HG02938 (cell line): ENCODE measurements at regions not wholly inside any gene's neighbourhood (a gene's known extent, or its start where the extent isn't known, plus 50 kb on each side); places are given as distances from the start of the nearest gene placed in this dataset.

ENCODE experiments used
- ATAC-seq: cut with Tn5 transposase; IDR thresholded peaks from one replicate; pipeline ENCODE4 v1.9.1; 2021; ENCODE audit warnings: mild to moderate bottlenecking, moderate library complexity; ENCODE audit not compliant: unreplicated experiment

DNA sequence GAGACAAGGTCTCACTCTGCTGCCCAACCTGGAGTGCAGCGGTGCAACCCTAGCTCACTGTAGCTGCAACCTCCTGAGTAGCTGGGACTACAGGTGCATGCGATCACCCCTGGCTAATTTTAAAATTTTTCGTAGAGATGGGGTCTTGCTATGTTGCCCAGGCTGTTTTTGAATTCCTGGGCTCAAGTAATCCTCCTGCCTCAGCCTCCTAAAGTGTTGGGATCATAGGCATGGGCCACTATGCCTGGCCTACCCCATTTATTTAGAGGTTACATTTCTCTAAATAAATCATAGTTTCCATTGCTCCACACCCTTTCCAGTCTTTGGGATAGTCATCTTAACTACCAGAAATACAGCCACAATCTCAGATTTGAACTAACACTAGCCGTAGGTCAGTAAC, 134.7 kb upstream of the CITED2 start:
- no peak for ATAC-seq

DNA sequence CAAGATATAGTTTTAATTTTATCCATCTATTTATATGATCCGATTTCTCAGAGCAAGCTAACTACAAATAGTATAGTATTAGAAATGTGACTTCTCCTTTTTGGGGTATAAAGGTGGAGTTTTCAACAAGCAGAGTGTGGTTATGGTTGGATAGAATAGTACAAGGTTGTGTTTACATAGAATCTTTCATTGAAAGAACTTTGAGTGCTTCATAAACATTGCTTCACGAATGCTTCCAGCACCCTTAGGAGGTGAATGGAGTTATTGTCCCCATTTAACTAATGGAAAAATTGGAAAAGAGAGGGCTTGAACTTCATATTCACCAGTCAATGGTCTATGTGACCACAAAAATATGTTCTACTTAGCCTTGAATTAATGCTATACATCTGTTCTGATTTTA, 134.1 kb upstream of the CITED2 start:
- ATAC-seq, result no peak

DNA sequence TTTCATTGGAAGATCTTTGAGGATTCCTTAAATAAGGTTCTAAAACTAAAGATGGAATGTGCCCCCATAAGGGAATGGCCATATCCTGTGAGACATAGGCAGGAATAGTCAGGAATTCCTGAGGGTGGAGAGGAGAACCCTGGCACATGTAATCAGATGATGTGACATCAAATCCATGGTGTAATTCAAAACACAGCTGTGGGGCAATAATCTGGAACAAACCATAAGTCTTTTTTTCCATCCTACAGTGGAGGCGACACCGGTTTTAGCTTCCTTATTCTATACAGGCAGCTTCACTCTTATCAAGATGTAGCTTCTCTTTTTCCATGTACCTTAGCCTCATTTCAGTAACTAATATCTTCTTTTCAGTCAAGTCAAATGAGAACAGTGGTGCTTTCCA, 133.6 kb upstream of the CITED2 start:
- no peak for ATAC-seq

DNA sequence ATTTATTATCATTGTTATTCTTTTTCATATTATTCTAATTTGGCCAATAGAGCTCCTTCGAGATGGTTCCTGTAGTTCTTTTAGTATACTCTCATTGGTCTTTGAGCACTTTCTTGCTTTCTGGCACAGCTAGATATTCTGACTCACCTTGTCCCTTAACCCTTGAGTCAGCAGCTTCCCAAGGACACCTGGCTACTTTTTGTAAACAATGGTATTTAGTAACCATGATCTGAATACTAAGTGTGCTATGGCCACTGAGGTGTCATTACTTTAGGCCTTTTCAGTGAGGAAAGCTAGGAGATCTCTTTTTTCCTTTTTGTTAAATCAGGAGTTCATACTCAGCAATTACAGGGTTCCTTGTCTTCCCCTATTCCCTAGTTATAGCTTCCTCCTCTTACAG, 126.5 kb upstream of the CITED2 start:
- ATAC-seq, result no peak

DNA sequence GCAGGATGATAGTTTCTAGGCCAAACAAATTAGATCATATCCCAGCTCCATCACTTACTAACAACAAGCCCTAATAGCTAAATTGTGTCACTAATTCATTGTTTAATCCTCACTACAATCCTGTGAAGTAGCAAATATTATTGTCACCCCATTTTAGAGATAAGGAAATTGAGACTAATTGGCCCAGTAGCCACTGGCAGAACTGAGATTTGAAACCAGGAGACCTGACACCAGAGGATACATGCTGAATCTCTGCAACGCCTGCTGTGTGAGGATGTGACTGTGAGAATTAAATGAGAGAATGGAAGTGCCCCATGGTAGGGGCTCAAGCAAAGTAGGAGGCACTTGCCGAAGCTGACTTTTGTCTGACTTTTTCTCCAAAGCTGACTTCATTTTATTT, 124.3 kb upstream of the CITED2 start:
- no peak for ATAC-seq

DNA sequence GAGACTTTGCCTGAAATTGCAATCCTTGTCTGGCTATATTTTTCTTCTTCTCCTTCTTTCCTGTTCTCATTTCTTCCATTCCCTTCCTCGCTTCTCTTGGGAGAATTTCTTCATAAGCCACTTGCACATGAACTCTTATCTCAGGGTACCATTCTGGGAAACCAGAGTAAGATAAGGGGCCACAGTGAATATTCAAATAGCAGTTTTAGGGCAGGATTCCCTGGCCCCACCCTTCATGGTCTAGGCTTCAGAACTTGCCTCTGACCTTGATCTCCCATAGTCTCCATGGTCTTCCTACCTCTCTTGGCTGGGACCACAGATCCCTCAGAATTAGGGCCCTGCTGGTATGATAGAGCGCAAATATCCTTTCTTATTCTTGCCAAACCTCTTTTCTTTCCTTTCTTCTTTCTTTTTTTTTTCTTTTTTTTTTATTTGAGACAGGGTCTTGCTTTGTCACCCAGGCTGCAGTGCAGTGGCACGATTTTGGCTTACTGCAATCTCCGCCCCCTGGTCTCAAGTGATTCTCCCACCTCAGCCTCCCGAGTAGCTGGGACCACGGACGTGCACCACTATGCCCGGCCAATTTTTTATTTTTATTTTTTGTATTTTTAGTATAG, 123.0 kb upstream of the CITED2 start:
- ATAC-seq, result no peak

DNA sequence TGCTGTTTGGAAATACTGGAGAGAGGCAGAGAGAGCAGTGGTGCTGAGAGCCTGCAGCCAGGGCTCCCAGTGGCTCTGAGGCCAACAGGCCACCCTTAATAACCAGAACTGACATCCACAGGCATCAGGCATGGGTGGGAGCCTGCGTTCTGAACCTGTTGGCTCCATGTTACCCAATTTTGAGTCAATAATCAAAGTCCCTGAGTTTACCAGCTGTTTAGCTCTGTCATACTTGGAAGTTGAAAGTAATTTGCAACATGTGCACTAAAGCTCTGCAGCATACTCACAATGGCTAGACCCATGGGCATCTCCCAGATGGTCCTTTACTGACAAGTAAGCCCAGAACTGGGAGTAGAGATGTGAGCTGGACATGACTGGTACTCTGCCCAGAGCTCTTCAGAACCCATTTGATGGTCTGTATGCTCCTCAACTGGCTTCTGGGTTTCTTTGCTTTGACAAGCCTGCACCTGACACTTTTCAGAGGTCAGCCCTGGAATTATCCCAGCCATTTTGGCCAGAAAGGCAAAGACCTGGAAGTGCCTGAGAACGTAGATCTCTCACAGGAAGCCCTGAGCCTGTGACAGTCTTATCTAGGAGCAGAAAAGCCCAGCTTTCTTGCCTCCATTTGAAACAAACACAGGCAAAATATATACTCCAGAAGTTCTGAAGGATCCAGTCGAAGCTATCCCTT, 122.4 kb upstream of the CITED2 start:
- ATAC-seq, result no peak

DNA sequence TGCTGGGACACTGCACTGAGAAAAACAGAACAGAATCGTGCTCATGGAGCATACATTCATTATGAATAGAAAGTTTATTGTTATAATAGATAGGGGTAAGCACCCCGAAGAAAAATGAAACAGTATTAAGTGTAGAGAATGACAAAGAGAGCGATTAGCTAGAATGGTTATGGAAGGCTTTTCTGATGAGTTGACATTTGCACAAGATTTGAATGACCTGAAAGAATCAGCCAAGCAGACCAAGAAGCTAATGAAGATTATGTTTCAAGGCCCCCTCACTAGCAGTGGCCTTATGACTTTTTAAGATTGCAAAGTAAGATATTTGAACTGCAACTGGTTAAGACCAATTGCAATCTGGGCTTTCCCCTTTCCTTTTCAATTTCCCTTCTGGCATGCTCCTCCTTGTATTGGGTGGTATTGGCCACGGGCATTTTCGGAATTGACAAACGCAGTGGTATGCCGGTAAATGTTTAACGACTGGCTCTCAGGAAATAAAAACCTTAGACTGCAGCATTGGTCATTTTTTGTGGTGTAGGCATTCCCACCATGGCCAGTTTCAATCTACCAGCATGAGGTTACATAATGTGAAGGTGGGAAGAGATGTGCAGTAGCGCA, 120.0 kb upstream of the CITED2 start:
- ATAC-seq, result no peak

DNA sequence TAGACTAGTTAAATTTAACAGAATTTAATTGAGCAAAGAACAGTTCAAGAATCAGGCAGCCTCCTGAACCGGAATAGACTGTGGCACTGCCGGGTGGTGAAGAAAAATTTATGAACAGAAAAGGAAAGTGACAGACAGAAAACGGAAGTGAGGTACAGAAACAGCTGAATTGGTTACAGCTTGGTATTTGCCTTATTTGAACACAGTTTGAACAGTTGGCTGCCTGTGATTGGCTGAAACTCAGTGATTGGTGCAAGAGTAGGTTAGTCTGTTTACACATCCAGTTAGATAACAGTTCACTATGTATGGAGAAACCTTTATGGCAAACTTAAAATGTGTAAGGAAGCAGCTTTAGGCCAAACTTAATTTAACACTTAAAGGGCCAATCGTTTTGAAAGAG, 116.0 kb upstream of the CITED2 start:
- peak; percentile 72 for ATAC-seq

DNA sequence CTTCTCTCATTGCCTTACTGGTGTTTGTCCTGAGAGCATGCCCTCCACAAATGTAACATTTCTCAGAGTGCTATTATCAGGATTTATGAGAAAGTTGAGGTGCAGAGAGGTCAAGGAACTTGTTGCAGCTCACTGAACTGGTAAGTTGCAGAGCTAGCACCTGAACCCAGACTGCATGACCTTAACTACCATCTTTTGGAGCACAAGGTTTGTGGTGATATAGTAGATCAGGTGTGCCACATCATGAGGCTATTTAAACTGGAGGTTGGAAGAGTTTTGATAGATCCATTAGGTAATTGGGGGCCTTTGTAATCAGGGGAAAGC, 112.0 kb upstream of the CITED2 start:
- no peak for ATAC-seq

DNA sequence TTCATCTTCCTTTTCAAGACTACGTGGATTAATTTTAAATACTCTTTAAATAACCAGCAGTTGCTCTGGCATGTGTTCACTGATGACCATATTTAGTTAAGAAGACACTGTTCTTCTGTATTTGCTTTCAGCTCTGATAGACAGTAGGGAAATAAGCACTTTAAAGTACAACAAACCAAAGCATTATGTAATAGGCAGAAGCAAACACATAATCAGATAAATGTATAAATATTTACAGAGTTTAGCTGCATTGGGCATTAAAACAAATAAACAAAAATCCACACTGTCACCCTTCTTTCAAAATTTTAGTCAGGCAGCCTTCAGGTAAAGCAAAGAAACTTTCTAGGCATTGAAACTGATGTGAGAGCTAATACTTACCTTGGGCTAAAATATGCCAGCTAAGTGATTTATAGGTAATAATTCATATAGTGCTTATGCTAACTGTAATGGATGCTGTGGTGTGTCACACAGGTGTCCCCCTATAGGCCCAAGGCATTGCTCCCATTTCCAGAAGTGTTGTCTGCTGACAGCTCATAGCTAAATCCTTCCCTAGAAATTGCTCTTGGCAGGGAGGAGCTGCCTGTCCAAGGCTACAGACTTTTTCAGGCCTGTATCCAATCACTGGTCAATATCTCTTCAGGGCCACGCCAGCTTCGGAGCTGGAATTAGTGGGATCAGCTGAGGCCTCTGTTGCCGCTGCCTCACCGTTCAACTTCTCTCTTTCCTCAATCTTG, 111.5 kb upstream of the CITED2 start:
- ATAC-seq, result no peak

DNA sequence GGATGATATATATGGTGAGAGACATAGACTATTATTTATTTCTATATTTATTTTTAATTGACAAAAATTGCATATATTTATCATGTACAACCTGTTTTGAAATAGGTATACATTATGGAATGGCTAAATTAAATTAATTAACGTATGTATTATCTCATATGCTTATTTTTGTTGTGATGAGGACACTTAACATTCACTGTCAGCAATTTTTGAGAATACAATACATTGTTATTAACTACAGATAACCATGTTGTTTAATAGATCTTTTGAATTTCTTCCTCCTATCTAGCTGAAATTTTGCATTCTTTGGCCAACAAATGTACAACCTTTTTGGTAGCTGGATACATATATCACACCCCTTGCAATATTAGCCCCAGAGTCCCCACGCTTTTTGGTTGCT, 110.7 kb upstream of the CITED2 start:
- no peak for ATAC-seq

DNA sequence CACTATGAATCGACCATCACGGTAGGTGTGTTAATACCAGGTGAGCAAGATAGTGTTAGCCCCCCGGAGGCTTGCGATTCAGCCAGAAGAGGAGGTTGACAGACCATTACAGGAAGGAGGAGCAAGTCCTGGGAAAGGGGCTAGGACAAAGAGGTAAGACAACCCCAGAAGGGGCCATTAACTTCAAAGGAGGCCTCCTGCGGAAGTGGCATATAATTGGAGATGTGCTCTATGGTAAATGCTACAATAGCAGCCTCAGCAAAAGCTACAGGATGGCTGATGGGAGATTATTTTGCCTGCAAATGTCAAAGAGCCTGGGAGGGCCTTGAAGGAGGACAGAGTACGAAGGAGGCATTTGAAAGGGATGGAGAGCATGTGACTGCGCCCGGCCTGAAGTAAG, 108.6 kb upstream of the CITED2 start:
- ATAC-seq, result no peak

DNA sequence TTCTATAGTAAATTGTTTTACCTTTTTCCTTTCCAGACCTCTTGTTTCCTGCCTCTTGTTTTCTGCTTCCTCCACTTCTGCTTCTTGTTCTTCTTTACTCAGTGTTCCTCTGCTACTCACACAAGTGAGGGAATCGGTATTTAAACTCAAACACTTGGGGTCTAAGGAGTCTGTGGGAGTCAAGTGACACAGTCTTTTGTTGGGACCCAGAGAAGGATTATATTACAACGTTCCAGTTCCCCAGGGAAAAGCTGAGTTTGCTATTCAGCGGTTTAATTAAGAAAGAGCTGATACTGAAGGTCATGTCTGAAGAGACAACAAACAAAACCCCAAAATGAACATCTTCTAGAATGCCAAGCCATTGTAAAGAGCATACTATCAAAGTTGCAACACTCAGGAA, 107.8 kb upstream of the CITED2 start:
- ATAC-seq, result no peak

DNA sequence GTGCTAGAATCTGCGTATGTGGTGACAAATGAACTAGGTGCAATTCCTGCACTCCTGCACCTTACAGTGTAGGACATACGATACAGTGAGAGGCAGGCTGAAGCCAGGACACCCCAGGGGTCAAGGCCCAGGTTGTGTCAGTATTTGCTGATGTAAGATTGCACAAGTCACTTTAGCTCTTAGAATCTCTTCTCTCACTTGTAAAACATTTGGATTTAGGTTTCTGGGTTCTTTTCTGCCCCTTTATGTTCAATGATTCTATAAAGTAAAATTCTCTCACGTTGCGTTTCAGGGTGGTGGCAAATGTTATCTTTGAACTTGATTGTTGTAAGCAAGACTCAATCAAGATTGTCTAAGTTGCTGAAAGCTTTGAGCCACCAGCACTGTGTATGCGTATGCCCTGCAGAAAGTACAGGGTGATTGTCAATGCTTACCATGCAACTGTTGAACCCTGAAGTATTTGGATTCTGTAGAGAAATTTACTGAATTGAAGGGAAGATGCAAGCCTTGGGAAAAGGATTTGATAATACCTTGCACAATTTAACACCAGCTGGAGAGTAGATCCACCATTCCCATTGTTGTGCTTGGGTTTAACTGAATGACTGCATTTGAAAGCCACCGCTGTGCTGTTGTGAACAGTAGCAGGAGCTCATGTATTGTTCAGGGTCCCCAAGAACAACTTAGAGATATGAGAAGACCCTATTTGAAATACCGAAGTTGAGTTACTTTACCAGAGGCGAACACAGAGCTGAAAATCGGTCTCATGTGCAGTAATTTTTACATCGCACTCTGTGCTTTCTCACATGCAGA, 106.1 kb upstream of the CITED2 start:
- no peak for ATAC-seq

DNA sequence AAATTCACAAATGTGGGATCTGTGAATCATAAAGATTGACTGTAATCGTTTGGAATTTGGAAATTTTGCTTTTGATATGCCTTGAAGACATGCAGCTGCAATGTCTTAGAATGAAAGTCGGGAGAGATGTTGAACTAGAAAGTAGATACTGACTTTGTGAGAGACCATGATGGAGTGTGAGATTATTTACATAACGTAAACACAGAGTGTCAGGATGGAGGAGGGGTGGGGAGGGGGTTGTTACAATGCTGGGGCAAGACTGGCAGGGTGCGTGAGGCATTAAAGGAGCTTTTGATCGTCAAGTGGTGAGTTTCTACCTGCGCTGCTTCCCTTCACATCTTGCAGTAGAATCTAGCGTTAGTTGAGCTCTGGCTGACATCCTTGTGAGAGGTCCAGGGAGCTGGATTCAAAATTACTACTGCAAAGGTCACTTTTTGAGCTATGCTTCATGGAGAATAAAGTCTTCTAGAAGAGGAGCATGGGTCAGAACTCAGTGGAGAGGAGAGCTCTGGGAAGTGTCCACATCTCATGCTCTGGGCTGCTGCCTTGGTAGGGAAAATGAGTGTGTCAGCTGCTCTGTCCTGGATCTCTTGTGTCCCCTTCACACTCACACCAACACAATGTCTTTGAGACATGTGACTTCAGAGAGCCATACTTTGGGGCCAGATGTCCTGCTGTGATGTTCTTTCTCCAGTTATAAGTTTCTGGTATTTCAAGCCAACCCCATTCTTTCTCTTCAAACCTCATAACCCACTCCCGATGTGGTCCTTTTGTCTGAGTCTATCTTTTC, 105.2 kb upstream of the CITED2 start:
- ATAC-seq, result no peak

DNA sequence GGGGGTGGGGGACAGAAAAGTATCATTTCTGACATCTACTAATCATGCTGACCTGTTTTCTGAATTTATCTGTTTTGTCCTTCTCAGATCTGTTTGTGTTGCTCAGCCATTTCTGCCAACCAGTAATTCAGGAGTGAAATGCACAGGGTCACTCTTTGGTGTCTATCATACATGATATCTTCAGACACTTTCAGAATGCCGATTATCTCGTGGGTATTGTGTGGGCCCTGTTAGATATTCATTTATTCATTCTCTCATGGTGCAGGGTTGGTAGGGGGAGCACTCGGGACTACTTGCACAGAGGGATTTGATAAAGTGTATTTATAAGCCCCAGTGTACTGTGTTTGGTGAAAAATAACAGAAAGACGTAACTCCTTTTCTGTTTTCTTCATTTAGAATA, 101.2 kb upstream of the CITED2 start:
- no peak for ATAC-seq

DNA sequence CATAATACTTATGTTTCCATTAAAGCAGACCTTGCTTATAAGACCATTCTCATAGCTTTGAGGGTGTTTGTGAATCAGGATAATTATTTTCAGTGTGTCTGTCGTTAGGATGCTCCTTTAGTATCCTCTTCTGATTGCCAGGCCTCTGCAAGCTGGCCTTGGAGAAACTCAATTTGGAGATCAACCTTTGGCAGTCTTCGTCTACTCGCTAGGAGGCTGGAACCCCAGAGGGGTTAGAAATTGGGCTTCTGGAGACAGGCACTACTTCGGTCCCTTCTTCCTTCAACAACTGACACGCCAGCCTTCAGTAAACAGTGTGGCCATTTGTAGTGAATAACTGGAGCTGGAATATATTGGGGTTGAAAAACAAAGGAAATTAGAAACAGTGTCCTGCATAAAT, 100.8 kb upstream of the CITED2 start:
- no peak for ATAC-seq

DNA sequence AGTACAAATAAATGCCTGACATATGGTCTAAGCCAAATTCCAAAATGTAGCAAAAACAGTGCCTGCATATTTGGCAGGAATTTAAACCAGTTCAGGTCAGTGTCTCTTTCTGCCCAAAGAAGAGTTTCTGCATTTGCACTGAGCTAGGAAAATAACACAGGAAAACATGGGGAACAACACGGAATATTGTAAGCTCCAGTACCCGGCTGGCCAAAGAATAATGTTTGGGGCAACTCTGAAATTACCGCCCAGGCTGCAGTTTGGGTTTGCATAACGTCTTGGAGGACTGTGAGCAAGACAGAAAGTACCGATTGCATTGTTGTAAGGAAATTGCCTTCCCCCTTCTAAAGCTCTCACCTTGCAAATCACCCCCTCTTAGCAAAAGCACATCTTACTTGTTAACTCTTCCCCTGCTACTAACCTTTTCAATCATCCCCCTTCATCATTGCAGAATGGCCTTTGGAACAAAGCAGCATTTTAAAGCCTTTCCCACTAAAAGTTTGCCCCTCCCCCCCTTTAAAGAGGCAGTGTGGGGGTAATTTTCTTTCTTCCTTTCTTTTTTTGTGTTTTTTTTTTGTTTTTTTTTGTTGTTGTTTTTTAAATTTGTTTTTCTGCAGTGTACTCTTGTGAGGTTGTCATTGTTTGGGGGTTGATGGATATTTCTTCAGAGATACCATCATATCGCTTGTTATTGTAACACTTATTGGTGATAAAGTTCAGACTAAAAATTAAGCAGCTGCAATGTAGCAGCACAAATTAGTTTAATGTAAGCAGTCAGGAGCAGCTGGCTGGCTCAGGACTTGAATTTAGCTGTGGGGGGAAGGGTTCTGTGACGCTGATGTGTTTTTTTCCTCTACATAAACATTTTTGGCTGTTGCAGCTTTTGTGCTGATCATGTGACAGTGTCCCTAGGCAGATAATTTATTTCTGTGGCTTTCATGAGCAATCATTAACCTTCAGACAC, 100.0 kb upstream of the CITED2 start:
- peak; percentile 53 for ATAC-seq
